Kidney capillary endothelial cell (primary cell): ENCODE measurements at regions not wholly inside any gene's neighbourhood (a gene's known extent, or its start where the extent isn't known, plus 50 kb on each side); places are given as distances from the start of the nearest gene placed in this dataset.

Source experiments
- DNase-seq: peaks from one replicate; pipeline ENCODE4 v3.0.0-alpha.2; 2018; ENCODE audit warnings: low spot score

DNA sequence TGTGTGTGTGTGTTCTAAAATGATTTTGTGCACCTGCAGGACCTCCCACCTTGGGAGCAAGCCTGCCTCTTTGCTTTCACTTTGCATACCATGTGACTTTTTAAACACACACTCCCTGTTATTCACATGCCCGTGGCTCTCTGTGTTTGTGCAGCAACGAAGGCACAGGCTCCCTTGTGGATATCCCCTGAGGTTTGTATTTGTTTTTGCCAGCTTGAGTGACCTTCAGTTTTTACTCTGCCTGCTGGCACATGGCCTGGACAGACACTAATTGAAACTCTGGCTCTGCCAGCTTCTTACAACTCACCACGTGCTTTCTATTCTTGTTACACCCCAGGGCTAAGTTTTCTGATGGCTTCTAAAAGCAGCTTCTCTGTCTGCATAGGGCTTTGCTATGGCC is 885.8 kb downstream of the SH3BGRL start:
- no peak for DNase-seq

- DNase-seq, result no peak
Measured at GRCh38 chrX:82092307-82092706, 890.4 kb downstream of the SH3BGRL start.

- no peak for DNase-seq
Measured at GRCh38 chrX:82125103-82125502, 923.2 kb downstream of the SH3BGRL start.

DNA sequence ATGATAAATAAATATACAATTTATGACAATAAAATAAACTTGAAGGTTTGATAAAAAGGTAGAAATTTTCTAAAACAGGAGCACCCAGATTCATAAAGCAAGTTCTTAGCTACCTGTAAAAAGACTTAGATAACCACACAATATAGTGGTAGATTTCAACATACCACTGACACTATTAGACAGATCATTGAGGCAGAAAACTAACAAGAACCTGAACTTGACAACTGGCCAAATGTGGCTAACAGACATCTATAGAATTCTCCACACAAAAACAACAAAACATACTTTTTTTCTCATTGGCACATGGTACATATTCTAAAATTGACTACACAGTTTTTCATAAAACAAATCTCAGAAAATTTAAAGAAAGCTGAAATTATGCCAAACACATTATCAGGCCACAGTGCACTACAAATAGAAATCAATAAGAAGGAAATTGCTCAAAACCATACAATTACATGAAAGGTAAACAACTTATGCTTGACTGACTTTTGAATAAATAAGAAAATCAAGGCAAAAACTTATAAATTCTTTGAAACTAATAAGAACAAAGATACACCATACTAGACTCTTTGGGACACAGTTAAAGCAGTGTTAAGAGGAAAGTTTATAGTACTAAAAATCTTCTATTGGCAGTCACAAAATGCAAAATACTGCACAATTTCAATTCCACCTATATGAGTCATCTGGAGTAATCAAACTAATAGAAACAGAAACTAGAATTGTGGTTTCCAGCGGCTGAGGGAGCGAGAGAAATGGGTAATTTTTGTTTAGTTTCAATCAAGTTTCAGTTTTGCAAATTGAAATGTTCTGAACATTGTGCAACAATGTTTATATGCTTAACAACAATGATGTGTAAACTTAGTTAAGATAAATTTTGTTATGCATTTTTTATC is 925.6 kb downstream of the SH3BGRL start:
- no peak for DNase-seq

GRCh38 chrX:82134378-82134777 is 932.5 kb downstream of the SH3BGRL start:
- no peak for DNase-seq

DNA sequence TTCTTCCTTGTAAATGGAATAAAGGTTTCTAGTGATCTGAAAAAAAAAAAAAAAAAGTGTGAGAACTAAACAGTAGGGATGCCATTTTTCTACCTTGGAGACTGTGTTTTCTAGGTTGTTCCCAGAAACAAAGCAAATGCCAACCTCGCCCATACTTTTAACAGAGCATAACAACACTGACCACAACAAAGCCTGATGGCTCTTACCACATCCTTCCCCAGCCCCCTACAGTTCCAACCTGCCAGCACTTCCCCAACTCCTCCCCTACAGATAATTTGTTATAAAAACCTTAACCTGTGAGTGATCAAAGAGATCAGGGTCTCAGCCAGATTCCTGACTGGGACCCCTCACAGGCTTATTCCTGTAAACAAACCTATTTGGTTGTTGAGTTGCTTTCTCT is 940.0 kb downstream of the SH3BGRL start:
- no peak for DNase-seq

DNA sequence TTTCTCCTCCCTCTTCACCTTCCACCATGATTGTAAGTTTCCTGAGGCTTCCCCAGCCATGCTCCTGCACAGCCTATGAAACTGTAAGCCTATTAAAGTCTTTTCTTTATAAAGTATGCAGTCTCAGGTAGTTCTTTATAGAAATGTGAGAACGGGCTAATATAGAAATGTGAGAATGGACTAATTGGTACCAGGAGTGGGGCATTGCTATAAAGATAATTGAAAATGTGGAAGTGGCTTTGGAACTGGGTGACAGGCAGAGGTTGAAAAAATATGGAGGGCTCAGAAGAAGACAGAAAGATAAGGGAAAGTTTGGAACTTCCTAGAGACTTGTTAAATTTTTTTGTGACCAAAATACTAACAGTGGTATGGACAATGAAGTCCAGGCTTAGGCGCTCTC is 959.3 kb downstream of the SH3BGRL start:
- DNase-seq, result no peak

- DNase-seq, result no peak
Measured at GRCh38 chrX:82163701-82164100, 961.8 kb downstream of the SH3BGRL start.

DNA sequence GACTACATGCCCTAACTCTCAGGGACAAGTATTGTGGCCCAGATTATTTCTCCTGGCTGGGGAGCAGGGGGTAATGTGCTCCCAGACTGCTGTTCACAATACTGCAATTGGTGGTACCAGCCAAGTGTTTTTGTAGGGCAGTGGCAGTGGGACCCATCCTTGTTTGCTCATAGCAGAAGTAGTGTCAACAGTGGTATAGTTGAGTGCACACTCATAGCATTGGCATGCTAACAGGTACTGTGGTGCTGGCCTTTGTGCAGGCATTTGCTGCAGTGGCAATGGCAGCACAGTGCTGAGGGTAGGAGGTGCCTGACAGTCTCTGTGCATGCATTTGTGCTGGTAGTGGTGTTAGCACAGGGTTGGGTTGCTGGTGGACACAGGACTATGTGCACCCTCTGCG is 995.0 kb downstream of the SH3BGRL start:
- DNase-seq, result no peak

GRCh38 chrX:82208975-82209374 is 1007.1 kb downstream of the SH3BGRL start:
- no peak for DNase-seq

DNA sequence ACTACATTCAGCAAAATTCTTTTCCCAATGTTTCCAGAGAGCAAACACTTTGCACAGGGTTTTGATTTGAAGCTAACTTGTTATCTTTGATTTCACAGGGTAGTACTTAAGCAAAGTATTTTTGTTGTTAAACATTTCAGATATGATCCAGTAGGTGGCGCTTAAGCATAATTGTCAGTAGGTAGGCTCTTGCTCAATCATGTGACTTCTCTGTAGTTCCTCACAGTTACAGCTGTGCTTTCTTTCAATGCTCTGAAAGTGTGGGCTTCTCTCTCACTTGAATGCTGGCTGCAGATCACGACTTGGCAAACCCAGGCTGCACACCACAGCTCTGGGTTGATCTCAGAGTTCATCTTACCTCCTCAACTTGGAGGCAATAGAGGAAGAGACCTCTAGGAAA is 1016.5 kb downstream of the SH3BGRL start:
- DNase-seq, result no peak

DNA sequence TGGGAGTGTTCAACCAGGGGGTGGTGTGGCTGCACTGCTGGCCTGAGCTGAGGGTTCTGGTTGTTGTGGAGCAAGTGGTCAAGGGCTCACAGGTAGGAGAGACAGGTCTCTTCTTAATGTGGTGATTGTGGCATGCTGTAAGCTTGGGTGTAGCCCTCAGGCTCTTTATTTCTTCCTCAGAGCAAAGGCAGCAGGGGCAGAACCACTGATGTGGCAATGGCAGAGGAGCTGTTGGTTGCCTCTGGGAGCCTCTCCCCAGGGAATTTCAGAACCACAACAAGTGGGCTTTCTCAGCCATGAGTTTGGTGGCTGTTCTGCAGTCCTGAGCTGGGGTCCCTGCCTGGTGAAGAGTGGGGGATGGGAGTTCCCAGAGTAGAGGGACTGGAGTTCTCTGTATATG is 1017.2 kb downstream of the SH3BGRL start:
- no peak for DNase-seq

DNA sequence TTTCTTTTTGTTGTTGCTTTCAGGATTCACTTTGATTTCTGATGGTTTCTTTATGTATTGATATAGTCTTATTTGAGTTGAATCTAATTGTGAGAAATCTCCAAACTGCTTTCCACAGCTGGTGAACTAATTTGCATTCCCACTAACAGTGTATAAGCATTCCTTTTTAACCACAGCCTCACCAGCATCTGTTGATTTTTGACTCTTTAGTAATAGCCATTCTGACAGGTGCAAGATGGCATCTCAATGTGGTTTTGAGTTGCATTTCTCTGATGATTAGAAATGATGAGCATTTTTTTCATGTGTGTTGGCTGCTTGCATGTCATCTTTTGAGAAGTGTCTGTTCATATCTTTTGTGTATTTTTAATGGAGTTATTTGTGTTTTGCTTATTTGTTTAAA is 1023.1 kb downstream of the SH3BGRL start:
- no peak for DNase-seq

DNA sequence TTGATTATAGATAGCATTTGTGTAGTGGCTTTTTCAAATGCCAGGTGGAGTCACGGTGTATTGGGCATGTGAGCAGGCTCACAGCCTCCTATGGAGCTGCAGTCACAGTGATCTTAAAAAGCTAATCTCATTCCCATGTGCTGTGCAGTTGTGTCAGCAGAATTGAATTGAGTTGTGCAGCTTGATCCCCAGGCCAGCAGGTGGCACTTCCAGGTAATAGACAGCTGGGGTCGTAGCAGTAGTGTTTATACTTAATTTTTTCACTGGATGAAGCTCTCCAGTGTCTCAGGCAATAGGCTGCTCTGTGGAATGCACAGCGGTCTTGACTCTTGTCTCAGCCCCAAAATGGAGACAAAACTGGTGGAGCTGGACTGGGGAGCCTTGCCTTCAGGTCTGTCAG is 1028.1 kb downstream of the SH3BGRL start:
- no peak for DNase-seq

- DNase-seq, result no peak
Measured at GRCh38 chrX:82232679-82233078, 1030.8 kb downstream of the SH3BGRL start.

DNA sequence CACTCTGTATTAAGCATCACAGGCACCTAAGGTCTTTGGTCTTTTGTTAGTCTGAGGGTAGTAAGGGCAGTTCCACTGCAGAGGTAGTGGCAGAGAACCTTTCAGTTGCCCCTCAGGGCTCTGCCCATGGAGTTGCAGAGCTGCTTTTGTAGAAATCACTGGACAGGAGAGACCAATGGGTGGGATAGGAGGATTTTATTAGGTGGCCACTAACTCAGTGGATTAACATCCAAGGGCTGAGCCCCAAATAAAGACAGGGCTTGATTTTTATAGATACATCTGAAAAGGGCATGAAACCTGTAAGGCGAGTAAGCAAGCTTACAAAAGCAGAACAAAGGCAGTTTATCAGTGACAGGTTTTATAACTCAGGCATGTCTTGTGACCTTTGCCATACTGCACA is 1035.4 kb downstream of the SH3BGRL start:
- DNase-seq, result no peak
